Astrocyte of the spinal cord (primary cell): ENCODE measurements at regions not wholly inside any gene's neighbourhood (a gene's known extent, or its start where the extent isn't known, plus 50 kb on each side); places are given as distances from the start of the nearest gene placed in this dataset.
A peak's percentile ranks its signal among the peaks of the same experiment; 100 is the strongest.

Experiments
- DNase-seq: peaks from one replicate; pipeline ENCODE4 v3.0.0; 2011; ENCODE audit warnings: low read depth, low spot score
- H3K4me3 ChIP-seq: 2 replicates; pipeline ENCODE4 v1.5.1; 2011; ENCODE audit warnings: low read depth, mild to moderate bottlenecking, low read length, moderate library complexity
- in situ Hi-C: cut with HindIII; loops from 2 replicates; pipeline ENCODE4 v1.10.0; 2017; ENCODE audit warnings: low sequenced_read_pairs
- TF ChIP-seq, protein P1 (sequence below): IDR thresholded peaks from 2 replicates; pipeline ENCODE4 v1.5.1; 2012; ENCODE audit warnings: low read depth, mild to moderate bottlenecking, low read length, inconsistent platforms

GRCh38 chr11:87432022-87432421 is 394.3 kb downstream of the TMEM135 start:
- DNase-seq, result peak; percentile 51
- TF ChIP-seq, protein P1, sequence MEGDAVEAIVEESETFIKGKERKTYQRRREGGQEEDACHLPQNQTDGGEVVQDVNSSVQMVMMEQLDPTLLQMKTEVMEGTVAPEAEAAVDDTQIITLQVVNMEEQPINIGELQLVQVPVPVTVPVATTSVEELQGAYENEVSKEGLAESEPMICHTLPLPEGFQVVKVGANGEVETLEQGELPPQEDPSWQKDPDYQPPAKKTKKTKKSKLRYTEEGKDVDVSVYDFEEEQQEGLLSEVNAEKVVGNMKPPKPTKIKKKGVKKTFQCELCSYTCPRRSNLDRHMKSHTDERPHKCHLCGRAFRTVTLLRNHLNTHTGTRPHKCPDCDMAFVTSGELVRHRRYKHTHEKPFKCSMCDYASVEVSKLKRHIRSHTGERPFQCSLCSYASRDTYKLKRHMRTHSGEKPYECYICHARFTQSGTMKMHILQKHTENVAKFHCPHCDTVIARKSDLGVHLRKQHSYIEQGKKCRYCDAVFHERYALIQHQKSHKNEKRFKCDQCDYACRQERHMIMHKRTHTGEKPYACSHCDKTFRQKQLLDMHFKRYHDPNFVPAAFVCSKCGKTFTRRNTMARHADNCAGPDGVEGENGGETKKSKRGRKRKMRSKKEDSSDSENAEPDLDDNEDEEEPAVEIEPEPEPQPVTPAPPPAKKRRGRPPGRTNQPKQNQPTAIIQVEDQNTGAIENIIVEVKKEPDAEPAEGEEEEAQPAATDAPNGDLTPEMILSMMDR, result no peak
- in situ Hi-C loops, result no loop called here
- no peak overlapping the region for H3K4me3 ChIP-seq

GRCh38 chr11:87431392-87431791 is 393.7 kb downstream of the TMEM135 start:
- in situ Hi-C loops, result no loop called here
- no peak overlapping the region for H3K4me3 ChIP-seq
- no peak for DNase-seq
- TF ChIP-seq, protein P1, result no peak

DNA sequence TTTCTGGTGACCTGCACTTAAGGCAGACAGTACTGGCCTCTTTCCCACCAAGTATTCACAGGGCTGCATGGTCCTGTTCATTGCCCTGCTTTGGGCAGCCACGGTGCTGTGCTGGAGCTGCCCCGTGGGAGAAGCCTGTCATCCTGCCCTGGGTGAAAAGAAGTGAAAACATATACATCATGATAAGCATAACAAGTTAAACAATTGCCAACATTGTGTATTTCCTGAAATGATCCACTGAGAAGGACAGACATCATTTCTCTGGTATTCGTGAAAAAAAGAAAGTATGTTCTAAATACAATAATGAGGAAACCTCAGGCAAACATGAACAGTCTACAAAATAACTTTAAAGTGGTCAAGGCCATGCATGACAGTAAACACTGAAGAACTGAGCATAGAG is 393.1 kb downstream of the TMEM135 start:
- DNase-seq, result no peak
- TF ChIP-seq, protein P1, result no peak
- no peak overlapping the region for H3K4me3 ChIP-seq
- in situ Hi-C loops, result no loop called here

DNA sequence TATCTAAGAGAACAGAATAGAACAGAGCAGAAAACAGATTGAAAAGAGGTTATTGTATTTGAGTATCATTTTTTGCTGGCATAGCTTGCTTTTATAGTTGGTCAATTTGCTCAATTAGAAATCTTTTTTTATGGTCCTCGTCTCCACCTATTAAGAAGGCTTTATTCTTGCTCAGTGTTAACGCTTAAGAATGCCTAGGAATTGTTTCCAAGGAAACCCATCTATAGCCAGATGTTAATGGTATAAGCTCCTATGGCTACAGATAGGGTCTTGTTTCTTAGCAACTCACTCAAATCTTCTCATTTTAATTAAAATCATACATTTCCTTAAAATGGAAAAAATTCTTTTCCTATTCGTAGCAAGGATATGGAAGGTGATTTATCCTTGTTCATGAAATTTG is 392.3 kb downstream of the TMEM135 start:
- DNase-seq, result no peak
- H3K4me3 ChIP-seq, result no peak overlapping the region
- TF ChIP-seq, protein P1, result no peak
- in situ Hi-C loops, result no loop called here

GRCh38 chr11:87428266-87428665 is 390.5 kb downstream of the TMEM135 start:
- H3K4me3 ChIP-seq, result no peak overlapping the region
- in situ Hi-C loops, result no loop called here
- TF ChIP-seq, protein P1, result no peak
- DNase-seq, result no peak

DNA sequence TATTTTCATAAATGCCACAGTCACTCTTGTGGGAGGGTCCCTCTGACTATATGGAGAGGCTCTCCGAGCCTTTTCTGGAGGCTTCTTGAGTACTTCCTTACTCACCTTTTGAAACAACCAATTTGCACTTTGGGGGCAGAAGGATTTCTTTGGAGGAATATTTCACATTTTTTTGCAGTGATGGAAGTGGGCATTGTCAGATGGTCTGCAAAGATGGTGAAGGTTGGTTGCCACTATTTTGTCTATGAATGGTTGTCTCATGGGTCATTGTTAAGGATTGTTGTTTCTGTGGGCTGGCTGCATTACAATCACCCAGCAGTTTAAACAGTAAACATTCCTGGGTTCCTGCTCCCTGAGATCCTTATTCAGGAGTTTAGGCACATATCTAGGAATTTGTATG is 388.2 kb downstream of the TMEM135 start:
- in situ Hi-C loops, result no loop called here
- TF ChIP-seq, protein P1, result no peak
- peak; percentile 23 for DNase-seq

GRCh38 chr11:87425391-87425790 is 387.7 kb downstream of the TMEM135 start:
- H3K4me3 ChIP-seq, result no peak overlapping the region
- in situ Hi-C loops, result no loop called here
- DNase-seq, result no peak
- TF ChIP-seq, protein P1, result no peak

More for the DNA sequence above, 388.2 kb downstream of the TMEM135 start:
- no peak overlapping the region for H3K4me3 ChIP-seq
